Chondrocyte (in vitro differentiated cells): ENCODE measurements at regions not wholly inside any gene's neighbourhood (a gene's known extent, or its start where the extent isn't known, plus 50 kb on each side); places are given as distances from the start of the nearest gene placed in this dataset.

Experiments
- DNase-seq: peaks from one replicate; pipeline ENCODE4 v3.0.0; 2021; ENCODE audit warnings: mixed read lengths, low spot score
- H3K27ac Mint-ChIP-seq: one replicate; pipeline ENCODE4 v1.8.0; 2021; ENCODE audit warnings: mild to moderate bottlenecking, moderate library complexity, mixed read lengths; ENCODE audit not compliant: unreplicated experiment
- H3K27me3 Mint-ChIP-seq: 2 replicates; pipeline ENCODE4 v1.8.0; 2021; ENCODE audit warnings: low read depth, mixed read lengths
- H3K36me3 Mint-ChIP-seq: 2 replicates; pipeline ENCODE4 v1.8.0; 2021; ENCODE audit warnings: low read depth, mixed read lengths
- H3K4me1 Mint-ChIP-seq: 2 replicates; pipeline ENCODE4 v1.8.0; 2021; ENCODE audit warnings: low read depth, mild to moderate bottlenecking, mixed read lengths
- H3K4me3 Mint-ChIP-seq: one replicate; pipeline ENCODE4 v1.8.0; 2021; ENCODE audit warnings: mild to moderate bottlenecking, moderate library complexity, mixed read lengths; ENCODE audit not compliant: unreplicated experiment
- H3K9me3 Mint-ChIP-seq: 2 replicates; pipeline ENCODE4 v1.8.0; 2021; ENCODE audit warnings: low read depth, mixed read lengths
- CTCF ChIP-seq: fragments of 200-600 bp; sonication (generic); IDR thresholded peaks from 2 replicates; pipeline ENCODE4 v1.5.0; 2021; ENCODE audit warnings: antibody characterized with exemption, mild to moderate bottlenecking, moderate library complexity

GRCh38 chr2:219939647-219940046 lies 312.2 kb downstream of the SLC4A3 start:
- H3K4me1 Mint-ChIP-seq: no peaks in the 10 kb centered on the region
- H3K36me3 Mint-ChIP-seq: no peaks in the 10 kb centered on the region
- H3K4me3 Mint-ChIP-seq: no peak overlapping the region
- no peak for TF ChIP-seq CTCF
- H3K27ac Mint-ChIP-seq: no peak overlapping the region
- H3K9me3 Mint-ChIP-seq: no peaks in the 10 kb centered on the region
- no peaks in the 10 kb centered on the region for H3K27me3 Mint-ChIP-seq
- no peak for DNase-seq

GRCh38 chr2:219944866-219945265 lies 317.4 kb downstream of the SLC4A3 start:
- Mint-ChIP-seq H3K4me3 (no peak overlapping the region), H3K27ac (no peak overlapping the region), H3K36me3 (no peaks in the 10 kb centered on the region), H3K27me3 (no peaks in the 10 kb centered on the region), H3K4me1 (peaks cover 23% of the 10 kb centered on the region), H3K9me3 (no peaks in the 10 kb centered on the region)
- no peak for DNase-seq
- no peak for TF ChIP-seq CTCF

- Mint-ChIP-seq H3K4me3 (no peak overlapping the region), H3K36me3 (no peaks in the 10 kb centered on the region), H3K4me1 (peaks cover 23% of the 10 kb centered on the region), H3K27ac (no peak overlapping the region), H3K9me3 (no peaks in the 10 kb centered on the region), H3K27me3 (no peaks in the 10 kb centered on the region)
- TF ChIP-seq CTCF: no peak
- DNase-seq: no peak
Measured at GRCh38 chr2:219946021-219946420, 318.6 kb downstream of the SLC4A3 start.

- TF ChIP-seq CTCF: peak; percentile 37
- Mint-ChIP-seq H3K27ac (no peak overlapping the region), H3K9me3 (no peaks in the 10 kb centered on the region), H3K4me3 (no peak overlapping the region), H3K27me3 (no peaks in the 10 kb centered on the region), H3K4me1 (peaks cover 23% of the 10 kb centered on the region), H3K36me3 (no peaks in the 10 kb centered on the region)
- no peak for DNase-seq
Measured at GRCh38 chr2:219946529-219946928, 319.1 kb downstream of the SLC4A3 start.

GRCh38 chr2:219947575-219947974 lies 320.1 kb downstream of the SLC4A3 start:
- Mint-ChIP-seq H3K27ac (peak overlapping the region; percentile 18), H3K27me3 (no peaks in the 10 kb centered on the region), H3K9me3 (no peaks in the 10 kb centered on the region), H3K36me3 (no peaks in the 10 kb centered on the region), H3K4me3 (no peak overlapping the region), H3K4me1 (peaks cover 23% of the 10 kb centered on the region)
- DNase-seq: no peak
- TF ChIP-seq CTCF: no peak
